ENCODE measurements at regions not wholly inside any gene's neighbourhood (a gene's known extent, or its start where the extent isn't known, plus 50 kb on each side); places are given as distances from the start of the nearest gene placed in this dataset.
"Not testable (repeated sequence)": the region's sequence is repeated elsewhere in the genome, so short reads cannot be mapped to it uniquely, and the experiment has no call there.

DNA sequence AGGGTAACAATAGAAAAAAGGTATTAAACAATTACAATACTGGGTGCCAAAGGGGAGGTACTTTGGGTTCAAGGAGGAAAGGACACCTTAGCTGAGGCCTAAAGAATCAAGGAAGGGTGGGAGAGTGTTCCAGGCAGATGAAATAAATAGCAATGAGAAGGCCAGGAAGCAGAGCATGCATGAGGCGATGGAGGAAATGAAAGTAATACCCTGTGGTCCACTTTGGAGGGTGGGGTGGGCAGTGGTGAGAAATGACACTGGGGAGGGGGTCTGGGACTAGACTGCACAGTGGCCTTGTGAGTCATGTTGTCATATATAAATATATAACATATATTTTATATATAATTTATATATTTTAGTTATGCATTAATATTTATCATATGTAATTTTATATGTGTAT is 55.9 kb downstream of the BHLHE40 start:
- no peak for DNase-seq

DNA sequence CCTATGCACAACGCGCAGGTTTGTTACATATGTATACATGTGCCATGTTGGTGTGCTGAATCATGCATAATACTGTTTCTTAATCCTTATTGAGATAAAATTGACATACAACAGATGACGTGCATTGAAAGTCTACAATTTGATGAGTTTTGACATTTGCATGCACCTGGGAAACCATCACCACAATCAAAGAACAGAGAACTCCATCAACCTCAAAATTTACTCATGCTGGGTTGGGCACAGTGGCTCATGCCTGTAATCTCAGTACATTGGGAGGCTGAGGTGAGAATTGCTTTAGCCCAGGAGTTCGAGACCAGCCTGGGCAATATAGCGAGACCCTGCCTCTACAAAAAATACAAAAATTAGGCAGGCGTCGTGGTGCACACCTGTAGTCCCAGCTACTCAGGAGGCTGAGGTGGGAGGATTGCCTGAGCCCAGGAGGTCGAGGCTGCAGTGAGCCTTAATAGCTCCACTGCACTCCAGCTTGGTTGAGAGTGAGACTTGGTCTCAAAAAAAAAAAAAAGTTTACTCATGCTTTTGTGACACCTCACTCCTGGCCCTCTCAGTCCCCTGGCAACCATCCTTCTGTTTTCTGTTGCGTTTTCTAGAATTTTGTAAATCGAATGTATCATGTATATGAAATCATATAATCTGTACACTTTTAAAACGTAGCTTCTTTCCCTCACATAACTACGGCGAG is 56.6 kb downstream of the BHLHE40 start:
- DNase-seq: no peak

DNA sequence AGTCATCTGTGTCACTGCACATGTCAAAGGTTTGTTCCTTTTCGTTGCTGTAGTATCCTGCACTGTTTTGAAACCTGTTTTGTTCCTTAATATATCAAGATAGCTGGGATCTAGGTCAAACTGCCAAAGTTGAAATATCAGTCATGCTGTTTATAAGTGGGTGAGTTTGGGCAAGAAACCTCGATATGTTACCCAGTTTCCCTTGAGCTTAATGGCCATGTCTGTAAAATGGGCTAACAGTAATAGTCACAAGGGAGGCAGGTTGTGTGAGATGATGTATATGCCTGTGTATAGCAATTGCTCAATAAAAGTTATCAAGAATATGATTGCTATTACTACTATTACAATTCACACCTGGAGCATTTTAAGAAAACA is 57.1 kb downstream of the BHLHE40 start:
- DNase-seq: no peak

- no peak for DNase-seq
Observed at GRCh38 chr3:5036858-5037257, 57.6 kb downstream of the BHLHE40 start.

- no peak for DNase-seq
Observed at GRCh38 chr3:5039585-5039984, 60.3 kb downstream of the BHLHE40 start.

DNA sequence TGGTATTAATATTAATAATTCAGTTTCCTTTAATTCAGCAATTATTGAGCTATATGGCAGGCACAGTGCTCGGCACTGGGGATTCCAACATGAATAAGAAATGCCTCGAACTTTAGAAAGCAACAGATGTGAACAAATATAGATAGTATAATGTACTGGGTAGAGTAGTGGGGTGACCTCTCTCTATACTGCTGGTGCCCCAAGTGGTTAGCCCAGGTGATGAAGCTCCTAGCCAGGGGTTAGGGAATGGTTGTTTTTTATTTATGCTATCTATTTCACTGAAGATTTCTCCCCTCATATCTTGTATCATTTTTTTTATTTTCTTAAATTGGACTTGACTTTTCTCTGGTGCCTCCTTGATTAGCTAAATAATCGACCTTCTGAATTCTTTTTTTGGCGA is 62.1 kb downstream of the BHLHE40 start:
- no peak for DNase-seq

GRCh38 chr3:5045961-5046360 is 66.7 kb downstream of the BHLHE40 start:
- no peak for DNase-seq

DNA sequence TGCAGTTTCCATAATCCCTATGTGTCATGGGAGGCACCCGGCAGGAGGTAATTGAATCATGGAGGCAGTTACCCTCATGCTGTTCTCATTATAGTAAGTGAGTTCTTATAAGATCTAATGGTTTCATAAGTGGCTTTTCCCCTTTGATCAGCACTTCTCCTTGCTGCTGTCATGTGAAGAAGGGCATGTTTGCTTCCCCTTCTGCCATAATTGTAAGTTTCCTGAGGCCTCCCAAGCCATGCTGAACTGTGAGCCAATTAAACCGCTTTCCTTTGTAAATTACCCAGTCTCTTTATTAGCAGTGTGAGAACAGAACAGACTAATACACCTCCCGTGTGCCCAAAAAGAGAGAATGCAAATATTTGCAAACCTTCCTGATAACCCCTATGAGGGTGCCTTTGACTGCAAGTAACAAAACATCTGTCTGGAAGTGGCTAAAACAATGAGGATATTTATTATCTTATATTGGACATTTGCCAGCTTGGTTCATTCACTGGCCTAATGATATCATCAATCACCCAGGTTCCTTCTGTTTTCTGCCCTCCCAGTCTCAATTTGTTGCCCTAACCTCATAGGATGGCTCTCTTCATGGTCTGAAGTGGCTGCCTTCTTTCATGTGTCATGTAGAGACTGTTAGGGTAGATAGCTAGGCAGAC is 68.7 kb downstream of the BHLHE40 start:
- DNase-seq: no peak

DNA sequence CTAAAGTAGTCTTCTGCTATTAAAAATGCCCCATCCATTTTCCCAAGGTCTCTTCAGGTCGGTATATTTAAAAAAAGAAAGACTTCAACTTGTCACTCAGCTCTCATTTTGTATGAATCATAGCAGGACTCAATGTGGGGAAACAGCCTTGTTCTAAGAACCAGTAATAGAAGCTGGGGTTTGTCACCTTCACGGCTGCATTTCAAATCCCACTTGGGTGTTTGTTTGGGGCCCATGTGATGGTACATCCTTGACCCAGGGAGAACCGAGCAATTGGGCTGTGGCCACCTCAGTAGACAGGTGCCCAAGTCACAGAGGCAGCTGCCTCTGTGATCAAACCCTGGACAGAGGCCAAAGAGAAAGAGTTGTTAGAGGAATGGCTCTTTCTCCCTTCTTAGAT is 70.3 kb upstream of the ARL8B start:
- no peak for DNase-seq

- DNase-seq: no peak
Observed at GRCh38 chr3:5052247-5052646, 69.8 kb upstream of the ARL8B start.

DNA sequence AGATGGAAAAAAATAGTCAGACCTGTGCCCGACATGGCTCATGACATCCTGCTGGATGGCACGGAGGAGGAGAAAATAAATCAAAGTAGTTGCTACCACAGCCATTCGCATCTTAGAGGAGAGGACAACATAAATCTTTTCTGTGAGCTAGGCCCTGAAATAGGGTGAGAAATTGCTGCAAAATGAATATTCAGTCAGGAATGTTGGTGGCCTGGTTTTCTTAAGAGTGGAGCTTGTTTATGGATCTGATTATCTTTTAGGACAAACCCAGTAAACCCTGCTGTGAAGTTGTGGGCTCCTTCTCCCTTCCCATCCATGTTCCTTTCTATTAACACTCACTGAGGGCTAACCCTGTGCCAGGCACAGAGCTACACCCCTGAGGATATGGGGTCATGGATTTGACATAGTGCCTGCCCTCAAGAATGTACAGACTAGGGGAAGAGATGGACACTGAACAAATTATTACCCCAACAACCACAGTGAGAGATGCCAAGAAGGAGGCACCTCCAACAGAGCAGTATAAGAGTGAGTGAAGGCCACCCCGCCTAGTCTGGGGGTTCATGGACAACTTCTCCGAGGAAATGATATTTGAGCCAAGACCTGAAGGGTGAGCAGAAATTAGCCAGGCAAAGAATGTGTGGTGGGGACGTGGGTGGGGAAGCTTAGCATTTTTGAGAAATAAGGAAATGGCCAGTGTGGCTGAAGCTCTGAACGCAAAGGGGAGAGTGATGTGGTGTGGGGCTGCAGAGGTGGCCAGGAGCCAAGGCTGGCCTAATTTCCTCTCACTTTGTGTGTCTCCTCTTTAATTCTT is 68.9 kb upstream of the ARL8B start:
- DNase-seq: no peak

DNA sequence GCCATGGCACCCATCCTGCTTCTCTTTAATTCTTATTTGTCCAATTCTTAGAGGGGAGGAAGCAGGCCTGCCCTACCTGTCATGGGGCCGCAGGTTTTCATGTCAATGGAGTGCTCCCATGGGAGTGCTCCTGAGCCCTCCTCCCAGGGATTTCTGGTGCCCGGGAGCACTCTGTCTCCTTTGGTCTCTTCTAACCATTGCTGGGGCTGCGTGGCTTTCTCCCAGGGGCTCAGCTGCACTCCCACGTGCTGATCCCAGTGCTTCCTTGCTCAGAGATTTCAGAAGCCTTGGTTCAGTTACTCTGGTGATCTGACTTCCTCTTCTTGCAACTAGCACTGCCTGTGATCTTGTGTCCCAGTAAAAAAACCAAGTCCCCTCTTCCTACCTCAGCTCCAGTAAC is 68.0 kb upstream of the ARL8B start:
- DNase-seq: no peak

DNA sequence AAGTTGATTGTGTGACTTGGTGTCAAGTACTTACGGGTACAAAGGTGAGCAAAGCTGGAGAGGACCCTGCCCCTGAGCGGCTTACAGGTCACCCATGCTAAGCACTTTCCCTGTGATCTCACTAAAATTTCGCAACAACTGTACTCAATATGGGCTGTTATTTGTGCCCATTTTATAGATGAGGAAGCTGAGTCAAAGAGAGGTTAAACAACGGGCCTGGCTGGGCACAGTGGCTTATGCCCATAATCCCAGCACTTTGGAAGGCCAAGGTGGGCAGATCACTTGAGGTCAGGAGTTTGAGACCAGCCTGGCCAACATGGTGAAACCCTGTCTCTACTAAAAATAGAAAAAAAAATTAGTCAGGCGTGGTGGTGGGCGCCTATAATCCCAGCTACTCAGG is 67.5 kb upstream of the ARL8B start:
- not testable (repeated sequence) for DNase-seq

- DNase-seq: no peak
Observed at GRCh38 chr3:5055357-5056110, 66.6 kb upstream of the ARL8B start.

- DNase-seq: no peak
Observed at GRCh38 chr3:5056111-5056391, 66.0 kb upstream of the ARL8B start.

DNA sequence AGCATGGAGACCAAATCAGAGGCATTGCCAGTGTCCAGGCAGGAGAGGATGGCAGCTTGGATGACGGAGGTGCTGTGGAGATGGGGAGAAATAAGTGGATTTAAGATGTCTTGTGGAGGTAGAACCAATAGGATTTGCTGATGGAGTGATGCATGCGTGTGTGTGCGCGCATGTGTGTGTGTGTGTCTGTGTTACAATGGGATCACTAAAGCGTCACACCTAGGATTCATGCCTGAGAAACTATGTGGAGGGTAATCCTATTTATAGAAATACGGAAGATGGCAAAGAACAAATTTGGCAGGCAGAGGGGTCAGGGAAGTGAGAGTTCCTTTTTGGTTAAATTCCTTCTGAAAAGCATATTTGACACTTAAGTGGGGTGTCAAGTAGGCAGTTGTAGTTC is 64.8 kb upstream of the ARL8B start:
- no peak for DNase-seq

- peak; percentile 56 for DNase-seq
Observed at GRCh38 chr3:5057857-5058324, 64.2 kb upstream of the ARL8B start.

- DNase-seq: no peak
Observed at GRCh38 chr3:5058471-5058951, 63.6 kb upstream of the ARL8B start.

GRCh38 chr3:5059782-5060181 is 62.3 kb upstream of the ARL8B start:
- DNase-seq: no peak

GRCh38 chr3:5061218-5061569 is 60.9 kb upstream of the ARL8B start:
- no peak for DNase-seq

DNA sequence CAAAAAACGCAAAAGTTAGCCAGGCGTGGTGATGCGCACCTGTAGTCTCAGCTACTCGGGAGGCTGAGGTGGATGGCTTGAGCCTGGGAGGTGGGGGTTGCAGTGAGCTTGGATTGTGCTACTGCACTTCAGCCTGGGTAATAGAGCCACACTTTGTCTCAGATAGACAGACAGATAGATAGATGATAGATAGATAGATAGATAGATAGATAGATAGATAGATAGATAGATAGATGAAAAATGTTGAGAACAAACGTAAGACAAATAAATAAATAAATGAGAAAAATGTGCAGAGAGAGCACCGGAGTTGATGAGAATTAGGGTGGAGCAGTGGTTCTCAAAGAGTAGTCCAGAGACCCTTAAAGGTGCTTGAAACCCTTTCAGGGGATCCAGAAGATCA is 58.4 kb upstream of the ARL8B start:
- no peak for DNase-seq

DNA sequence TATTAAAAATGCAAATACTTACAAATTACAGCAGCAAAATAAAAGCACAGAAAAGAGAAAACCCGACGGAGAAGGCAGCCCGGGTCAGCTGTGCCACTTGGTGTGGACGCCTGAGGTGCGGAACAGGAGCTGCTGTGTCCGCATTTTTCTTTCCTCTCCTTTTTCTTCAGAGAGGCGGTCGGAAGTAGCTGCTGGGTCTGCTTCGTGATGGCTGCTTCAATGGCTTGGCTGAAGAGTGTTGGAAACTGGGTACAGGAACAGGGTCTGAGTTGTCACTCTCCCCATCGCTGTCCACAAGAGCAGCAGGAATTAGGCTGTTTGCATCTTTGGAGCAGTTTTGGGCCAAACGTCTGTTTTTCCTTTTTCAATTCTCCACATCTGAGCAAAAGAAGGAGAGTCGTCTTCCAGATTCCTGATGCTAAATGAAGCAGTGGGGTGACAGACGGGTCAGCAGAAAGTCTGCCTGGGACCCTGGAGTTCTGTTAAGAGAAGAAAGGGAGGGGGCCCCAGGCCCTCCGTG is 53.5 kb upstream of the ARL8B start:
- no peak for DNase-seq

DNA sequence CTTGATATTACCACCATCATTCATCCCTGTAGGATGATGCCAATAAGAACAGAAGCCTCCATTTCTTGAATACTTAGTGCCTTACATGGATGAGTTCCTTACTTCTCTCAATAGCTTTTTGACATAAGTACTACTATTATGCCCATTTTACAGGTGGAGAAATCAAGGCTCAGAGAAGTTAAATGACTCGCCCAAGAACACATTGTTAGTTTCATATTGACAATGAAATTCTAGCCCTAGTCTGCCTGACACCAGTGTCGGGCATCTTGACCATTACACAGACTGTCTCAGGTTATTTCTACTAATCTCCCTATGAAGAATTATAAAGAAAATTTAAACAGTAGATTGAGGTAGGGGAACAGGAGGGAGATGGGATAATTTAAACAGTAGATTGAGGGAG is 52.5 kb upstream of the ARL8B start:
- DNase-seq: no peak
